DMS153 treated with DMSO at 0.1 percent for 48 hours (cell line): ENCODE measurements at regions not wholly inside any gene's neighbourhood (a gene's known extent, or its start where the extent isn't known, plus 50 kb on each side); places are given as distances from the start of the nearest gene placed in this dataset.

Source experiments
- DNase-seq: peaks from one replicate; lab custom pipeline; 2025; ENCODE audit not compliant: unreplicated experiment; lab: John Stamatoyannopoulos, UW

GRCh38 chr11:27195837-27196202, 155.2 kb downstream of the BBOX1 start:
- no peak for DNase-seq

GRCh38 chr11:27194976-27195375, 154.4 kb downstream of the BBOX1 start:
- DNase-seq = no peak

GRCh38 chr11:27193434-27194225, 153.0 kb downstream of the BBOX1 start:
- DNase-seq = no peak

GRCh38 chr11:27192184-27192583, 151.6 kb downstream of the BBOX1 start:
- no peak for DNase-seq

- DNase-seq = no peak
These were observed 151.0 kb downstream of the BBOX1 start for GRCh38 chr11:27191639-27192038.

- DNase-seq = no peak
These were observed 148.1 kb downstream of the BBOX1 start for GRCh38 chr11:27188696-27189095.

GRCh38 chr11:27187848-27188621, 147.4 kb downstream of the BBOX1 start:
- no peak for DNase-seq

GRCh38 chr11:27187075-27187847, 146.6 kb downstream of the BBOX1 start:
- no peak for DNase-seq

- DNase-seq = no peak
These were observed 146.0 kb downstream of the BBOX1 start for GRCh38 chr11:27186580-27186979.

GRCh38 chr11:27184458-27185312, 144.1 kb downstream of the BBOX1 start:
- DNase-seq = no peak

- DNase-seq = peak; percentile 69
These were observed 143.2 kb downstream of the BBOX1 start for GRCh38 chr11:27183672-27184457.

GRCh38 chr11:27179334-27179733, 138.7 kb downstream of the BBOX1 start:
- DNase-seq = no peak

GRCh38 chr11:27178859-27179258, 138.2 kb downstream of the BBOX1 start:
- no peak for DNase-seq
